T-helper 2 cell treated with Interferon-gamma antibody and Interleukin-4, amounts not matched to agents 5 μg/mL and 100 μg/mL, for 36 hours (primary cell): ENCODE measurements at regions not wholly inside any gene's neighbourhood (a gene's known extent, or its start where the extent isn't known, plus 50 kb on each side); places are given as distances from the start of the nearest gene placed in this dataset.

Experiments
- DNase-seq: peaks from one replicate; pipeline ENCODE4 v3.0.0; 2021; ENCODE audit warnings: low spot score
- H3K27ac Mint-ChIP-seq: one replicate; pipeline ENCODE4 v1.8.0; 2021; ENCODE audit warnings: mild to moderate bottlenecking, mixed read lengths
- H3K27me3 Mint-ChIP-seq: one replicate; pipeline ENCODE4 v1.8.0; 2021; ENCODE audit warnings: low read depth, mixed read lengths
- H3K36me3 Mint-ChIP-seq: one replicate; pipeline ENCODE4 v1.8.0; 2021; ENCODE audit warnings: low read depth, mixed read lengths
- H3K4me1 Mint-ChIP-seq: one replicate; pipeline ENCODE4 v1.8.0; 2021; ENCODE audit warnings: low read depth, mixed read lengths
- H3K4me3 Mint-ChIP-seq: one replicate; pipeline ENCODE4 v1.8.0; 2022; ENCODE audit warnings: mild to moderate bottlenecking, moderate library complexity, mixed read lengths
- H3K9me3 Mint-ChIP-seq: one replicate; pipeline ENCODE4 v1.8.0; 2021; ENCODE audit warnings: mixed read lengths

GRCh38 chr12:113667095-113667494 lies 195.4 kb upstream of the LHX5 start:
- no peaks in the 10 kb centered on the region for H3K36me3 Mint-ChIP-seq
- no peak for DNase-seq
- no peak overlapping the region for H3K4me3 Mint-ChIP-seq
- H3K9me3 Mint-ChIP-seq, result no peaks in the 10 kb centered on the region
- H3K27me3 Mint-ChIP-seq, result peaks cover 11% of the 10 kb centered on the region
- H3K4me1 Mint-ChIP-seq, result no peaks in the 10 kb centered on the region
- H3K27ac Mint-ChIP-seq, result no peak overlapping the region

DNA sequence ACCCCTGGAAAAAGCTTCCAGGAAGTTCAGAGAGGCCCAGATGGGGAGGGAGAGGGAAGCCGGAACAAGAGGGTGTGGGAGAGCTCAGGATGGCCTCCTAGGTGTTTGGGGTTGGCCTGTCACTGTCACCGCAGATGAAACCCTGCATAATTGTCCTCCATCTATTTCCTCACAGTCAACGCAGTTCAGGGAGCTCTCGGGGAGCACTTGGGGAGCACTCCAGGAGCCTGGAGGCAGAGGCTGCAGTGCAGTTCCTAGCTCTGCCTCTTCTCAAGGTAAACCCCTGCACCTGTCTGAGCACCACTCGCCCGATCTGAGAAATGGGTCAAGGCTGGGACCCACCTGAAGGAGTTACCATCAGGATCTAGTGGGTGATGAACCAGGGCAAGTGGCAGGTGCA lies 194.6 kb upstream of the LHX5 start:
- Mint-ChIP-seq H3K9me3 (no peaks in the 10 kb centered on the region), H3K36me3 (no peaks in the 10 kb centered on the region), H3K4me1 (no peaks in the 10 kb centered on the region), H3K4me3 (no peak overlapping the region), H3K27ac (no peak overlapping the region), H3K27me3 (peaks cover 11% of the 10 kb centered on the region)
- no peak for DNase-seq

GRCh38 chr12:113665457-113665856 lies 193.8 kb upstream of the LHX5 start:
- DNase-seq, result no peak
- Mint-ChIP-seq H3K27me3 (peaks cover 7% of the 10 kb centered on the region), H3K4me3 (no peak overlapping the region), H3K36me3 (no peaks in the 10 kb centered on the region), H3K27ac (no peak overlapping the region), H3K9me3 (no peaks in the 10 kb centered on the region), H3K4me1 (no peaks in the 10 kb centered on the region)

DNA sequence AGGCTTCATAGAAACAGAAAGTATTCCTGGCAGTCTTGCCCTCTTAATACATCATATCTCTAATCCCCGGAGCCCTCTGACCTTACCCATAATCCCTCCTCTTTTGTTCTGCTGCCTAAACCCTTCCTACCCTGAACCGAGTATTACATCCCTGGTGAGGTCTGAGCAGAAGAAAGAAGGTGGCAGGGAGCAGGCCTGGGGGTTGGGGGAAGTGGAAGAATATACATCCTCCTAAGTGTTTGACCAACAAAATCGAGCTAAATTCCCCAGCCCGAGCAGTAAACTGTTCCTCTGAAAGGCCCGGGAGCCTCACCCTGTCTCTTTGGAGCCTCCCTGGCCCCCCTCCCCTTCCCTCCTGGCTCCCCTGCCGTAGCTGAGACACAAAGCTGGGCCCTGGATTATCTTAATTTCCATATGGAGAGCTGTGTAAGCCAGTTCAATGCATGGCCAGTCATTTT lies 192.6 kb upstream of the LHX5 start:
- DNase-seq, result no peak
- no peaks in the 10 kb centered on the region for H3K36me3 Mint-ChIP-seq
- H3K27me3 Mint-ChIP-seq, result no peaks in the 10 kb centered on the region
- H3K4me1 Mint-ChIP-seq, result no peaks in the 10 kb centered on the region
- H3K9me3 Mint-ChIP-seq, result no peaks in the 10 kb centered on the region
- no peak overlapping the region for H3K4me3 Mint-ChIP-seq
- no peak overlapping the region for H3K27ac Mint-ChIP-seq

DNA sequence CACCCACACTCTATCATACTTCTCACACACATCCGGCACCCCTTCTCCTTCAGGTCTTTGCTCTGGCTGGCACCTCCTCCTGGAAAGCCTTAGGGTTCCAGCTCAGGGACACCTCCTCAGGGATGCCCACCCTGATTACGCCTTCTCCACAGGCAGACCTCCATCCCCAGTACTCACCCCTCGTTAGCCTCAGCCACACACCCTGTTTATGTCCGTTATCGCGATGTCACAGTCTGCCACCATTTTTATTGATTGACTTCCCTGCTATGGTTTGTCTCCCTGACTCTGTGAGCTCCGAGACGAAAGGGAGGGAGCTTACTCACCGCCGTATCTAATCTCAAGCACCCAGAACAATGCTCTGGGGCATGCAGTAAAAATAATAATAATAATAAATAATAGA lies 191.7 kb upstream of the LHX5 start:
- H3K4me1 Mint-ChIP-seq, result no peaks in the 10 kb centered on the region
- H3K36me3 Mint-ChIP-seq, result no peaks in the 10 kb centered on the region
- H3K4me3 Mint-ChIP-seq, result no peak overlapping the region
- no peak for DNase-seq
- no peak overlapping the region for H3K27ac Mint-ChIP-seq
- H3K9me3 Mint-ChIP-seq, result no peaks in the 10 kb centered on the region
- H3K27me3 Mint-ChIP-seq, result no peaks in the 10 kb centered on the region

GRCh38 chr12:113660936-113661335 lies 189.3 kb upstream of the LHX5 start:
- Mint-ChIP-seq H3K36me3 (no peaks in the 10 kb centered on the region), H3K4me1 (no peaks in the 10 kb centered on the region), H3K27me3 (no peaks in the 10 kb centered on the region), H3K4me3 (no peak overlapping the region), H3K27ac (no peak overlapping the region), H3K9me3 (peaks cover 3% of the 10 kb centered on the region)
- no peak for DNase-seq

DNA sequence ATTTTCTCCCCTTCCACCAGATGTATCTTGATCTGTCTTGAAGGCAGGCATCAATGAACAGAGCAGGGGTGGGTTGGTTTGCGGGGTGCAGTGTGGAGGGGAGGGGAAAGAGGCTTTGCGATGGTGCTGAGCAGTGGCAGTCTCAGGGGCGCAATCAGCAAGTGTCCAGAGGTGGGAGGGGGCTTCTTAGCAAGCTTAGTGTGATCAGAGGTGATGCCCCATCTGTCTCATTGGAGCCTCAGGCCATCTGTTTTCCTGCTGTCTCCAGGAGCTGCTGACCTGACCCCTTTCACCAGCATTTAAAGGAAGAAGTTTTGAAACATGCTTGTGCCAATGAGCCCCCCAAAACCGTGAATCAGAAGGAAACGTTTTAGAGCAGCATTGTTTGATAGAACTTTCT lies 187.7 kb upstream of the LHX5 start:
- no peak for DNase-seq
- Mint-ChIP-seq H3K27me3 (no peaks in the 10 kb centered on the region), H3K4me1 (no peaks in the 10 kb centered on the region), H3K36me3 (no peaks in the 10 kb centered on the region), H3K4me3 (no peak overlapping the region), H3K27ac (no peak overlapping the region), H3K9me3 (peaks cover 3% of the 10 kb centered on the region)

DNA sequence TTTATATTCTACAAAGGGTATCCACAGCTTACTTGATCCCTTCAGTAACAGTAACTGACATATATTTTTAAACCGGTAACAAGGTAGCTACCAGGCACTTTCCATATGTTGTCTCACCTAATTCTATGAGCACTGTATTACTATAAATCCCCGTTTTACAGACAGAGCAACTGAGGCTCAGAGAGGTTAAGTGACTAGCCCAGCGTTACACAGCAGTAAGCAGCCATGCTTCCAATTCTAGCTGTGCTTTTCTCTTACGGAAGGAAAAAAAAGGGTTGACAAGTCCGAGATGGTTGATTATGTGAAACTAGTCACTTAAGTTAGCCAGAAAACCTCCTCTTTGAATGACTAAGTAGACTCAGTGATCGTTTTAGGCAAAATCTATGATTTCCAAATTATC lies 187.3 kb upstream of the LHX5 start:
- Mint-ChIP-seq H3K27me3 (no peaks in the 10 kb centered on the region), H3K4me3 (no peak overlapping the region), H3K27ac (no peak overlapping the region), H3K36me3 (no peaks in the 10 kb centered on the region), H3K4me1 (no peaks in the 10 kb centered on the region), H3K9me3 (peaks cover 3% of the 10 kb centered on the region)
- no peak for DNase-seq

GRCh38 chr12:113658006-113658655 lies 186.5 kb upstream of the LHX5 start:
- Mint-ChIP-seq H3K4me3 (no peak overlapping the region), H3K27ac (no peak overlapping the region), H3K4me1 (no peaks in the 10 kb centered on the region), H3K27me3 (no peaks in the 10 kb centered on the region), H3K36me3 (no peaks in the 10 kb centered on the region), H3K9me3 (peaks cover 3% of the 10 kb centered on the region)
- no peak for DNase-seq

DNA sequence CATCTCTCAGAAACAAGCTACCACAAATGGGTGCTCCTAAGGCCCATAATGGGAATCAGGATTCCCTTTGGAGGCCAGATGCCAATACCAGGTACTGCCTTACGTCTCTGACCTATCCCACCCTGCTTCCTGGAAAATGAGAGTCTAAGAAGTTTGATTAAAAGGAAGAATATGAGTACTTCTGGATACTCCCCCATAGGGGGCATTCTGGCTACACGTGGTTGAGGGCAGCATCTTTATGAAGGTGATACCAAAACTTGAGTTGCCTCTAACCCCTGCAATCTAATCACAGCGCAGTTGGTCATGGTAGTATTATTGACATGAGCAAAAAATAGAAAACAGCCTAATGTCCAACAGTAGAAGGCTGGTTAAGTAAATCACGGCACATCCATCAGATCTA lies 184.2 kb upstream of the LHX5 start:
- DNase-seq, result no peak
- Mint-ChIP-seq H3K4me1 (no peaks in the 10 kb centered on the region), H3K4me3 (no peak overlapping the region), H3K9me3 (peaks cover 3% of the 10 kb centered on the region), H3K36me3 (no peaks in the 10 kb centered on the region), H3K27ac (no peak overlapping the region), H3K27me3 (no peaks in the 10 kb centered on the region)

DNA sequence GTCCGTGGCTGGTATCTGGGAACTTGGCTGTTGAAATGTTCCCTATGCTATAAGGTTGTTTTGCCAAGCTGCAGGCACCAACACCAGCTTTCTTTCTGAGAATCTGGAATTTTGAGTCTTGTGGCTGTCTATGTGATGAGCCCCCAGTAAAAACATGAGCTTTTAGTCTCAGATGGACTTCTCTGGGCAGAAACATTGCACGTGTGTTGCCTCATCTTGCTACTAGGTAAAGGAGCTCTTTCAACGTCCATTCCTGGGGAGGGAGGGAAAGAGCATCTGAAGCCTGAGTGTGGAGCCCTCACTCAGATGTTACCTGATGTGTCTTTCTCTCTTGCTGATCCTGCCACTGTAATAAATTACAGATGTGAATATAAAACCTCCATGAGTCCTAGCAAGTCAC lies 183.8 kb upstream of the LHX5 start:
- H3K9me3 Mint-ChIP-seq, result peaks cover 3% of the 10 kb centered on the region

GRCh38 chr12:113651662-113652061 lies 180.0 kb upstream of the LHX5 start:
- H3K27me3 Mint-ChIP-seq, result peaks cover 11% of the 10 kb centered on the region
- H3K9me3 Mint-ChIP-seq, result no peaks in the 10 kb centered on the region
- H3K4me3 Mint-ChIP-seq, result no peak overlapping the region
- H3K4me1 Mint-ChIP-seq, result no peaks in the 10 kb centered on the region
- no peak overlapping the region for H3K27ac Mint-ChIP-seq
- no peaks in the 10 kb centered on the region for H3K36me3 Mint-ChIP-seq
- no peak for DNase-seq

More for the DNA sequence above, 183.8 kb upstream of the LHX5 start:
- H3K27me3 Mint-ChIP-seq, result peaks cover under 1% of the 10 kb centered on the region
- DNase-seq, result no peak
- no peak overlapping the region for H3K4me3 Mint-ChIP-seq
- H3K4me1 Mint-ChIP-seq, result no peaks in the 10 kb centered on the region
- H3K27ac Mint-ChIP-seq, result no peak overlapping the region
- no peaks in the 10 kb centered on the region for H3K36me3 Mint-ChIP-seq

GRCh38 chr12:113650476-113650875 lies 178.8 kb upstream of the LHX5 start:
- H3K27me3 Mint-ChIP-seq, result peaks cover 11% of the 10 kb centered on the region
- H3K4me3 Mint-ChIP-seq, result no peak overlapping the region
- no peaks in the 10 kb centered on the region for H3K36me3 Mint-ChIP-seq
- no peak overlapping the region for H3K27ac Mint-ChIP-seq
- no peaks in the 10 kb centered on the region for H3K4me1 Mint-ChIP-seq
- no peaks in the 10 kb centered on the region for H3K9me3 Mint-ChIP-seq
- no peak for DNase-seq

DNA sequence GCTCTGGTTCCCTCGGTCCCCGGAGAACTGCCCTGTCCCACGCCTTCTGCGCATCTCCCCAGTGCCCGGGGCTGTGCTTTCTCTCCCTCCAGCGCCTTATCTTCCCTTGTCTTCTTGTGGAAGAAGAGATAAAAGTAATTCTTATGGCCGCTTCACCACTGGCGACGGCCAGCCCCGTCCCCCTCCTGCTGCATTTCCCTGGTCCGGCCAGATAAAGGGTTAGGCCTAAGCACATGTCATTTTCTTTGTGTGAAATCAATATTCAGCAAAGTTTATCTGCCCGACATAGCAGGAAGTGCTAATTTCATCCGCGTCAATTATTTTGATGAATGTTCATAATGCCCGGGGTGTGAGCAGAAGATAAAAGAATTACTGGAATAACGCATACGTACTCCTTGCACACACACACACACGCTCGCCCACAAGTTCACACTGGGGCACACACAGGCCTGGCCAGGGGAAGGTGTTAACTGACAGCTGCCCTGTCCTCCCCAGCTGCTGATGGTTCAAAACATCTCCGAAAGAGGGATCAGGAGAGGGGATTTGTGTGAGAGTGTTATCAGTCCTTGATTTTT lies 177.7 kb upstream of the LHX5 start:
- no peak overlapping the region for H3K27ac Mint-ChIP-seq
- H3K36me3 Mint-ChIP-seq, result no peaks in the 10 kb centered on the region
- H3K4me3 Mint-ChIP-seq, result no peak overlapping the region
- DNase-seq, result no peak
- H3K4me1 Mint-ChIP-seq, result no peaks in the 10 kb centered on the region
- H3K27me3 Mint-ChIP-seq, result peaks cover 11% of the 10 kb centered on the region
- H3K9me3 Mint-ChIP-seq, result no peaks in the 10 kb centered on the region

- peaks cover 11% of the 10 kb centered on the region for H3K27me3 Mint-ChIP-seq
- H3K27ac Mint-ChIP-seq, result no peak overlapping the region
- H3K4me3 Mint-ChIP-seq, result no peak overlapping the region
Measured at GRCh38 chr12:113647048-113647447, 175.4 kb upstream of the LHX5 start.

More at GRCh38 chr12:113647048-113647447, 175.4 kb upstream of the LHX5 start:
- H3K4me1 Mint-ChIP-seq, result no peaks in the 10 kb centered on the region
- H3K36me3 Mint-ChIP-seq, result no peaks in the 10 kb centered on the region
- H3K9me3 Mint-ChIP-seq, result no peaks in the 10 kb centered on the region
- no peak for DNase-seq
